Activated CD8-positive, alpha-beta memory T cell treated with anti-CD3 and anti-CD28 coated beads for 4 hours (primary cell): ENCODE measurements at regions not wholly inside any gene's neighbourhood (a gene's known extent, or its start where the extent isn't known, plus 50 kb on each side); places are given as distances from the start of the nearest gene placed in this dataset.
"Not testable (repeated sequence)": the region's sequence is repeated elsewhere in the genome, so short reads cannot be mapped to it uniquely, and the experiment has no call there.

Experiments used
- DNase-seq, 2 donors: peaks; one replicate each; pipeline ENCODE4 v3.0.0-alpha.2; 2020; ENCODE audit warnings: low read depth in 2 of 2

- no peak for DNase-seq
Measured at GRCh38 chr2:219726916-219727315, 99.5 kb downstream of the SLC4A3 start.

GRCh38 chr2:219727771-219728429 lies 100.5 kb downstream of the SLC4A3 start:
- no peak for DNase-seq

GRCh38 chr2:219728991-219729487 lies 101.6 kb downstream of the SLC4A3 start:
- DNase-seq, result no peak

- no peak for DNase-seq
Measured at GRCh38 chr2:219731173-219731572, 103.7 kb downstream of the SLC4A3 start.

GRCh38 chr2:219733106-219733505 lies 105.7 kb downstream of the SLC4A3 start:
- DNase-seq, result no peak

- DNase-seq, result no peak
Measured at GRCh38 chr2:219733746-219734145, 106.3 kb downstream of the SLC4A3 start.

- DNase-seq, result no peak
Measured at GRCh38 chr2:219736209-219736608, 108.8 kb downstream of the SLC4A3 start.

GRCh38 chr2:219737270-219737691 lies 109.9 kb downstream of the SLC4A3 start:
- no peak for DNase-seq

- no peak for DNase-seq
Measured at GRCh38 chr2:219739066-219739465, 111.6 kb downstream of the SLC4A3 start.

GRCh38 chr2:219739866-219740440 lies 112.5 kb downstream of the SLC4A3 start:
- DNase-seq, result no peak

GRCh38 chr2:219743548-219743947 lies 116.1 kb downstream of the SLC4A3 start:
- no peak for DNase-seq

GRCh38 chr2:219744066-219744465 lies 116.6 kb downstream of the SLC4A3 start:
- no peak for DNase-seq

GRCh38 chr2:219744600-219744999 lies 117.2 kb downstream of the SLC4A3 start:
- DNase-seq, result no peak

- DNase-seq, result no peak
Measured at GRCh38 chr2:219747637-219748036, 120.2 kb downstream of the SLC4A3 start.

GRCh38 chr2:219748671-219749570 lies 121.5 kb downstream of the SLC4A3 start:
- DNase-seq, result no peak

GRCh38 chr2:219751121-219751520 lies 123.7 kb downstream of the SLC4A3 start:
- not testable (repeated sequence) for DNase-seq

- DNase-seq, result no peak
Measured at GRCh38 chr2:219752726-219753125, 125.3 kb downstream of the SLC4A3 start.

- DNase-seq, result no peak
Measured at GRCh38 chr2:219758907-219759680, 131.7 kb downstream of the SLC4A3 start.

GRCh38 chr2:219759801-219760200 lies 132.4 kb downstream of the SLC4A3 start:
- DNase-seq, result no peak

GRCh38 chr2:219765231-219765911 lies 137.9 kb downstream of the SLC4A3 start:
- no peak for DNase-seq

- no peak for DNase-seq
Measured at GRCh38 chr2:219766658-219767057, 139.2 kb downstream of the SLC4A3 start.
